GM04503 (cell line): ENCODE measurements at regions not wholly inside any gene's neighbourhood (a gene's known extent, or its start where the extent isn't known, plus 50 kb on each side); places are given as distances from the start of the nearest gene placed in this dataset.
"Not testable (repeated sequence)": the region's sequence is repeated elsewhere in the genome, so short reads cannot be mapped to it uniquely, and the experiment has no call there.

ENCODE experiments used
- DNase-seq: peaks from one replicate; pipeline ENCODE4 v3.0.0-alpha.2; 2012; ENCODE audit warnings: low read depth

DNA sequence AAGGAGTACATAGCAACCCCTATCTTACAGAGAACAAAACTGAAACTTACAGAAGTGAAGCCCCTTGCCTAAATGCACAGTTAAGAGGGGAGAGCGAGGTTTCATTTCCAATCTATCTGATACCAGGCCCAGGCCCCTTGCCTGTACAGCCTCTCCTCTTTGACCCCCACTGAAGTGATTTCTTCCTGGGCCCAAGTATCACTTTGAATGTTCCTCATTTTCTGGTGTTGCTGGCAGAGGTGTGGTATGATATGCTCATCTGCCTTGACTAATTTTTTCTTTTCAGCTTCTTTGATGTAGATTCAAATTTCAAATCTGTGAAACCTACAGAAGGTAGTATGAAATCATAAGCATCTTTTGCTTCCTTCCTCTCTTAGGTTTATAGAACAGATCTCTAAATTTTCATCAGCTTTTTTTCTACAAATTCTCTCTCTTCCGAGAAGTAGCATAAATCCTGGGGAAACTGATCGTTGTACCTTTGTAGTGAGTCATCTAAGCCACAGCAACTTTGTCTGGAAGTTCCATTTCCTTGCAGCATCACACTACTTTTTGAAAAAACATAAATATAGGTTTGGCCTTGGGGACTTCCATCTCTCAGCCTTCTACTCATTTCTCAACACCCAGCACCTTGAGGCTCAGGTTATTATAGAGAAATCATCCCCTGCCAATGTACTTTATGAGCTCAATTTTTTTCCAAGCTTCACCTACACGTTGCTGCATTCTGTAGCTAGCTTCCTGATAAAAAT lies 402.4 kb upstream of the PTGER4 start:
- no peak for DNase-seq

DNA sequence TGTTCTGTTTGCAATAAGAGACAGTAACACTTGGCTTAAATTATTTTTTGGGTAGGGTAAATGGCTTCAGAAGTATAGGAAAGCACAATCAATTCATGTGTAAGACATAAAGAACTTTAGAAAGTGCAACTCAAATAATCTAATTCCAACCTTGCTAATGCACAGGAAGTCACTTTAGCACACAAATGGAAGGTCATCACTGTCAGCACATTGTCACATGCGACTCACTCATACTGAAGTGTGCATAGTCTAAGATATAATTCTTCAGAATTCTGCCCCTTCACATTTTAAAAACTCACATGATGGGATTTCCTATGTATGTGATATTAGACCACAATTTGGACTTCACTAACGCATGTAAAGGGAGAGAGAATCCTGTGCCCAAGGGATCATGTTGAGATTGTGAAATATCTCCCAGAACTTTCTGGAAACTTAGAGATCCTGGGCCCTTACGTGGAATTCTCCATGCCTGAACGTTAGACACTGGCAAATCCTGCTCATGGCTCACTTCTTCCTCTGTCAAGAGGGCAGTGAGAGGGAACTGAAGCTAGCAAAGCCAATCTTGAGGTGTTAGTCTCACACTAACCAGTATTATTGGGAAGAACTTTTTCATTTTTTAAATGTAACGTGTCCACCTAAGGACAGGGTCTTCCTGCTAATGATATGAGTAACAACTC lies 403.2 kb upstream of the PTGER4 start:
- DNase-seq: no peak

DNA sequence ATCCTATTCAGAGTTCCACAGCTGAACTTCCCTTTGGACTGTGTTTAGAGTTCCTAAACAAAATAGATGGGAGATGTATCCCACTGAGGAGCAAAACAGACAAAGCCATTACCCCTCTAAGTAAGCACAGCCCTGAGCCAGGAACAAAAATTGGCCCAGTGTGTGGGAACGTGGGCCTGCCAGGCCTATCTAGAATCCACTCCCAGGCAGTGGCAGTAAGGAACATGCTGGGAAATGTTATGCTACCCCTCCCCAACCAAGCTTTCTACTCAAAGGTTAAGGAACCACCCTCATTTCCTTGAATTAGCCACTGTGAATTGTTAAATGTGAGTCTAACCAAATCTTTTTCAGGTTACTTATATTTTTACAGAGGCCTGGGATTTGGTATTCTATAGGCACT lies 405.1 kb upstream of the PTGER4 start:
- DNase-seq: no peak

DNA sequence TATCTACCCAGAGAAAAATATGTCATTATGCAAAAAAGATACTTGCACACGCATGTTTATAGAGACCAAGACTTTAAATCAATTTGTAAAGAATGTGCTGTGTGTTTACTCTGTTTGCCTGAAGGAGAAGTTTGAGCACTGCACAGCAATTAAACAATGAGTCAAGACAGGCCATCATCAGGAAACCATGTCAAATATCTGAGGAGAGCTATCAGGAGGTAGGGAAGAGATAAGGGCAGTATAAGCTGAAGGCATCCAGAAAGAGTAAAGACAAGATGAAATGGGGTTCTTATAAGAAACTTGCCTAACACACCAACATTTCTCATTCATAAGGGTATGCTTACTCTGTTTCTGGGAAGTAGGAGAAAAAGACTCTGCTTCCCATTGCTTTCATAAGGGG lies 405.8 kb upstream of the PTGER4 start:
- no peak for DNase-seq

DNA sequence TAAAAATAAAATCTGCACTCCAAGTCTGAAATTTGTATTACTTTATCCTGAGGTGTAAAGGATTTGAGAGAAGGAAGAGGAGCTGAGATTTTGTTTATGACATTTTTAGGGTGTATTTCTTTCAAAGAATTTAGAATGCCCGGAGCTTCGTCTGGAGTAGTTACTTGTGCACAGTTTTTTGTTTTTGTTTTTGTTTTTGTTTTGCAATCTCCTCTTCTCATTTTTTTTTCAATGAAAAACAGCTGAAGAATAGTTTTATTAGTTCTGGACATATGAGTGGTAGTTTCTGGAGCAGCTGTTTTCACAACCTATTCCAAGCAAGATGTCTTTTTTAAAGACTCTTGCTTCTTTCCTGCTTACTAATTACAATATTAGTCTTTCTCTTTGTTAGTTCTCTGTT lies 408.2 kb upstream of the PTGER4 start:
- DNase-seq: no peak

DNA sequence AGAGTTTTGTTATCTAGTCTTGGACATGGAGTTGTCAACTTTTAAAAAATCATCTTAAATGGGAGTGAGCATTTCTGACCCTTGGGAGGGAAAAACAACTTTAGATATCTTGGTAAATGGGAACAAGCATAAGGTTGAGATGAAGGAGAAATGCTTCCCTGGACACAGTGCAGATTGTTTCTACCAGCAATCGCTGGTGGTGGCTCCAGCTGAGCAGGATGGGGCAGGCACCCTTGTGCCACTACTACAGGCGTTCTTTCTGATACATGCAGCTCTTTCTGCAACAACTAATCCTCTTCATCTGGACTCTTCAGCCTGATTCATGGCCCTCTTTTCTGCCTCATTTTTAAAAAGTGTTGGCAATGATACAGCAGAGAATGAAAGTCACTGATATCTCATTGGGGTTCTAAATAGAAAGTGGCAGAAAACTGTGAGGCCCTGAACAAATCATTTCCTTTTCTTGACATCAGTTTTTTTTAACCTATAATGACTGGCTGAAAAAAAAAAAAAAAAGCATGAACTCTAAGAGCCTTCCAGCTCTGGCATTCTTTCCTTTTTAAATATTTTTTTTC lies 409.4 kb upstream of the PTGER4 start:
- no peak for DNase-seq

DNA sequence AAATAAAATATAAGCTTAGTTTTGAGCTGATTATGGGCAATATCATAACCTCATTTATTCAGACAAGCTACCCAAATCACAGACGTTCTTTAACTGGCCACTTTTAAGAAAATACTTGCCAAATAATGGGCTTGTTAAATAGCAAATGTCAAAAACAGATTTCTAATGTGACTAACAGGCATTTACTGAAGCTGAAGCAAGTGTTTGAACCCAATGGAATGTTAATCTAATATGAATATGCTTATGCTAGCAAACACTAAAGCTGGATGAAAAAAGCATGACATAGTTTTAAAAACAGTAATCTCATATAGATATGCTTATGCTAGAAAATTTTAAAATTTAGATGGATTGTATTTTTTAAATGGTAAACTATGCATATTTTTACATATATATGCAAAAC lies 411.6 kb upstream of the PTGER4 start:
- no peak for DNase-seq

DNA sequence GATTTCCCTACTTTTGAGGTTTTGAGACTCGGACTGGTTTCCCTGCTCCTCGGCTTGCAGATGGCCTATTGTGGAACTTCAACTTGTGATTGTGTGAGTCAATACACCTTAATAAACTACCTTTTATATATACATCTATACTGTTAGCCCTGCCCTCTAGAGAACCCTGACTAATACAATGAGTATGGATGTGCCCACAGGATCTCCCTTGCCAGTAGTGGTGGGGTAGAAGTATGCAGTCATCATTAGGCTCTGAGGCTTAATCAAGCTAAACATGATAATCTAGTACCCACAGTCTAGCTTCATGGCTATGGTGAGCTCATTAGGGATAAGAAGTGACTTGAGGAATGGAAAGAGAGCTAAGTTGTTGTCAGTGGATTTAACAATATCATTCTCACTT lies 412.8 kb upstream of the PTGER4 start:
- no peak for DNase-seq

DNA sequence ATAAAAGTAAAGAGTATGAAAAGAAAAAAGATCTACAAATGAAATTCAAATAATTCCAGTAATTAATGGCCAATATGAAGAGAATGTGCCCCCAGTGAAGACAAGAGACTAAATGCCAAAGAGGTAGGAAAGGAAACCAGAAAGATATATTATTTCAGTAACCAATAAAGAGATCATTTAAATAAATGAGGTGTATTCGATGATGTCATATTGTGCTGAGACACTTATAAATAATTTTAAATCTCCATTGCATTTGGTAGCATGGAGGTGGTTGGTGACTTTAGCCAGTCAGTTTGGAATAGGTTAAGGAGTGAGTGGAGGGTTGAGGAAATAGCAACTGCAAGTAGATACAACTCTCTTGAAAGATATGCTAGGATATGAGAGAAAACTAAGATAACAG lies 417.7 kb upstream of the PTGER4 start:
- DNase-seq: no peak

DNA sequence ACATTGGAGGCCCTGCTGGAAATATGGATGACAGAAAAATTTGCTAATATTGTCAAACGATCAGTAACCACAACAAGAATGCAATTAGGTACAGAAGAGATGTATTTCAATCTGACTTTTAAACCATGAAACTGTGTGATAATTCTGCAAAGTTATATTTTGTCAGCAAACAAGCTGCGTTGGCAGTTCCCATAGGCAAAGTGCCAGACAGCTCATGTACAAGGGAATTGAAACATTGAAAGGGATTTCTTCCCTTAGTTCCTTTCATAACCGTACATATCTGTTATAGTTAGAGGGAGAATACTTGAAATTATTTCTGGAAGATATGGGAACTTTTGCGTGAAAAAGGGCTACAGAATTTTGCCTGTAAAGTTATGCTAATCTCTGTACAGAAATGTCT lies 419.4 kb upstream of the PTGER4 start:
- DNase-seq: no peak

DNA sequence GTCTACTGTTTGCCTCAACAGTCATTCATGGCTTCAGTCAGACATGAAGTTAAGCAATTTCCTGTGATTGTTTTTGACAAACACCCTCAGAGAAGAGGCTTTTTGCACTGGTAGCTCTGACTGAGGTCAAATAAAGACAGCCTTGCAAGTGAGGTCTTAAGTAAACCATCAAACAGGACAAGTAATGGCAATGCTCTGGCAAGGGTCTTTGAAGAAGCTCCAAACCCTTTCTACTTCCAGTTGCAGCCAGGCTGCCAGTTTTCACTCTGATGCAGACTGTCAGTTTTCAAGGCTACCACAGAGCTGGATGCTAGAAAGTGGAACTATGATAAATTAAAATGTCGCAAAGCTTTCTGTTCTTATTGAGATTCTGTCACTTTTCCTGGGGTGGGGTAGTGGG lies 421.5 kb upstream of the PTGER4 start:
- DNase-seq: no peak

DNA sequence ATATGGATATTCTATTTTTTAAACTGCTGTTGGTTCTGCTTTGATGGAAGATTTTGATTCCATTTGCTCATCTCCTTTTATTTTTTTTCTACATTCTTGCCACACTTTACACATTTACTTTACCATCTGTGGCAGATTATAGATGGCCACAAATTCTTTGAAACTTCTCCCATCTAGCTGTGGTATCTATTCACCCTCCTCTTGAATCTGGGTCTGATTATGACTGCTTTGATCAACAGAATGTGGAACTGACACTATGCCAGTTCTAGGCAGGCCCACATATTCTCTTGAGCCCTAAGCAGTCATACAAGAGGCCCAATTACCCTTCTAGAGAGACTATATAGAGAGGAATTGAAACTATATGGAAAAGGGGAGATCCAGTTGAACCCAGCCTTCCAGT lies 439.0 kb upstream of the PTGER4 start:
- no peak for DNase-seq

DNA sequence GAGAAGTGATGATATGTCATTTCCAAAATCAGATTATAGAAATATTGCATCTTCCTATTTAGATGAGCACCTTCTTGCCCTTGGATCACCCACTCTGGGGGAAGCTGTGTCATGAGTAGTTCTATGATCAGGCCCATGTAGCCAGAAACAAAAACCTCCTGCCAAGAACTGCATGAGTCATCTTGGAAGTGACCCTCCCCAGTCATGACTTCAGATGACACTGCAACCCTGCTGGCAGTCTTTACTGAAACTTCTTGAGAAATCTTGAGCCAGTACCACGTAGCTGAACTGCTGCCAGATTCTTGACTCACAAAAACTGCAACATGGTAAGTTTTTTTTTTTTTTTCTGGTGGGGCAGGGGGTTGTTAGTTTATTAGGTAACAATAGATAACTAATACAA lies 439.6 kb upstream of the PTGER4 start:
- DNase-seq: no peak

DNA sequence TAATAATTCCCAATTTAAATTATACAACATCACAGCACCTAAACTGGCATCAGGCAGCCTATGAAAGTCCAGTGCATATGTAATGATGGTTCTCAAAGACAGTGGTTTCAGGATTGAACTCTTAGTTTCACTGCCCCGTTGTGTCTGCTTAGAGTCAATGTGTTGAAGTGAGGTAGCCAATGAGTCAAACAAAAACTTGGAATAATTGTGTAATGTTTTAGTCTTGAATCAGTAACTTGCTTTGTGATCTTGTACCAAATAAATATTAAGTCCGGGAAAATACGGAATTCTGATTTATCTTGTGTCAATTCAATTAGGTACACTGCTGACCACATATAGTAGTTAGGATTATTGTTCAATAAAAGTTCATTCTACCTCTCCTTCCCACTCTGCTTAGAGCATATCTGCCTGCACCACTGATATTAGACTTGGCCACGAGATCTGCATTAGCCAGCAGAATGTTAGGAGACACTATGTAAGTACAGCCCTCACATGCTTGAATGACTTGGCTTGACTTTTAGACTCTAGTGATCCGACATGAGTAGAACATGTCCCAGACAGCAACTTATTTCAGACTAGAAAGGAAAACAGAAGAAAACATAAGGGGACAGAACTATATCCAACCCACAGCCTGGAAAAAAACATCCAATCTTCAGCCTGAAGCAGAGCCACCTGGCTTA lies 441.5 kb upstream of the PTGER4 start:
- no peak for DNase-seq

DNA sequence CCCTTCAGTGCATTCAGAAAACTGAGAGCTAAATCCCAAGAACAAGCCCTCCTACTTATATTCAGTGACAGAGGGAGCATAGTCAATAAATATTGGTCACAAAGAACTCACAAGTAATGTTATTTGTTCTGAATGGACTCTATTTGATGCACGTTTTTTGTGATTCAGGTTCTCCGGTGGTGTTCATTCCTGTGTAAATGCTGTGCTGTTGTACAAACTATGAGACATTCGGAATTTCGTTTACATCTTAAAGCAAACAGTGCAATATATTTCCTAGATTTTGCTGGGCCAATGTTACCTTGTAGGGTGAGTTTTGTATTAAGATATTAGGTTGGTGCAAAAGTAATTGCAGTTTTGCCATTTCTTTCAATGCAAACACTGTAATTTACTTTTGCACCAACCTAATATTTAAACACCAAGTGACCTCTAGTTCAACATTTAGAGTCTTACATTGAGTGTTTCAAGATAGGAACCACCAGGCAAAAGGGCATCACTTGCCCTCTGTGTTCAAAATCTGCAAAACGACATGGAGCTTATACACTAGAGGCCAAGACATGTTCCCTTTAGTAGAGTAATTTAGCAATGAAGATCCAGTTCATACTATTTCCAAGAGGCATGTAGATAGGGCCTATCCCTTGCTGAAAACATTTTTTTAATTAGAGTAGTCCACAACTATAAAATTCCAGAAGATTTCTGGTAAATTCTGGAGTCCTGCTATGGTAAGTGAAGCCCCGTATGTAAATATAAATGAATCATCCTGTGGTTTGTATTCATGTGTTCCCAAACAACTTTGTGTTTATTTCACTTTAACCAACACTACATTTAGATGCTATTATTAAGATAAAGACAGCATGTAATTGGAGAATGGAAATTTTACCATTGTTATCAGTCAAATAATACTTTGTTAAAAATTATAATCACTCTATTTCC lies 444.0 kb upstream of the PTGER4 start:
- no peak for DNase-seq

DNA sequence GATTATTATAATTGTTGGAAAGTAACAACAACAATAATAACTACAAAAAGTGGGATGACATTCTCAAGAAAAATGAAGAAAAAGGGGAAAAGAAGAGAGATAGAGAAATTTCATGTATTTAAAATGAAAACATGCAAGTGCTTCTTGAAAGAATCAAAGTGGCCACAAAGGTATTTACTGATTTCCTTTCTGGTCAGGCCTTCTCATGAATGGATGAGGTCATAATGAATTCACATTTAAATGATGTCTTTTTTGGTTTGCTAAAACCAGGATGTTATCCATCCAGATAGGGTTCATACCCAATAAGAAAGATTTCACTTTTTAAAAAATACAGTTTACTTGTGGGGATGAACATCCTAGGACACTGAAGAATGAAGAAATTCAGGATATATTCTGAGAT lies 446.4 kb upstream of the PTGER4 start:
- no peak for DNase-seq

DNA sequence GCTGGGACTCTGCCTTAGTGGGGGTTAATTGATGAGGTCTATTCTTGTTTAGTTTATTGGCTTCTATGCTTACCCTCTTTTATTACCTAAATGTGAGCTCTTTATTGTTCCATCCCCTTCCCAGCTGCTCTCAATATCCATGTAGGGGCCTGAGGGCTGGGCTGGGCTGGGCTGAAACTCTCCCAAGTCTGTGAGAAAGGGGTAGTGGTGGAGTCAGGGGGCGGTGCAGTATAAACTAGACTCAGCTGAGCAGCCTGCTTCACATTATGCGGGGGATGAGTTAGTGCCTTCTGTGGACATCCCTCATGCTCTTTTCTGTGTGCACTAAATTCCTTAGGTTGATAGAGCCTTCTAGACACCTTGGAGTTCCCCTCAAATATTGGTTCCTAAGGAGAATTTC lies 451.8 kb upstream of the PTGER4 start:
- no peak for DNase-seq

DNA sequence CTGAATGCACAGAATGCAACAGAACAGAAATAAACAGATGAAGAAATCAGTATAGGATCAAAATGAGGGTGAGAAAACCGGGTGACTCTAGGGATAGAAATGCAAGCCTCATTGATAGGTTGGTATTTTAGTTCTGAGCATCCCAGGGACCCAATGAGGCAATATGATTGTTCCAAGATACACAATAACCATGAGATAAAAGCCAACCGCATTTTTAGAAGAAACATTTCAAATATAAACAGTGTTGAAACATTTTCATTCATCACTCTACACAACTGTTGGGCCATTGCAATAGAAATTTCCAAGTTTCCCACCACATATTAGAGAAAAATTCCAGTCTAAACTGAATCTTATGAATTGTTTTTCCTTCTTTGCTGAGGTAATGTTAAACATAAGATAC lies 452.3 kb upstream of the PTGER4 start:
- DNase-seq: no peak

DNA sequence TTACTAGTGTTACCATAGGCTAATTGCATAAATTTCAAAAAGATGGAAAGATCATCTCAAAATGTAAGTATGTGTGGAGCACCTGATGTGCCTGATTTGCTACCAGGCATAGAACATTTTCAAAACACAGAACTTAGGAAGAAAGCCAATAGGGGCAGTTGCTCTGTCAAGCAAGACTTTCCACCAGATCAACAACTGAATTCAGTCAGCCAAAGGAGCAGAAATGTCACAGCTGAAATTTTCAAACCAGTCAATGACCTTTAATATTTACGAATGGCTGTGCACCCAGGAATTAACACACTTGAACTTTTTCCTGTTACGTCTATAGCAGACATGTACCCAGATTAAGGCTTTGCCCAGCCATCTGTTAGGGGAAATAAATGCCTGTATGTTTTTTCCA lies 452.8 kb upstream of the PTGER4 start:
- no peak for DNase-seq

DNA sequence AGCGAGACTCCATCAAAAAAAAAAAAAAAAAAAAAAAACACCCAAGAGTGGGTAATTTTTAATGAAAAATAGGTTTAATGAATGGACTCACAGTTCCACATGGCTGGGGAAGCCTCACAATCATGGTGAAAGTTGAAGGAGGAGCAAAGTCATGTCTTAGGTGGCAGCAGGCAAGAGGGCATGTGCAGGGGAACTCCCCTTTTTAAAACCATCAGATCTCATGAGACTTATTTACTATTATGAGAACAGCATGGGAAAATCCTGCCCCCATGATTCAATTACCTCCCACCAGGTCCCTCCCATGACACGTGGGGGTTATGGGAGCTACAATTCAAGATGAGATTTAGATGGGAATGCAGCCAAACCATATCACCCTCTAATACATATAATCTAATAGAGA lies 454.6 kb upstream of the PTGER4 start:
- not testable (repeated sequence) for DNase-seq

DNA sequence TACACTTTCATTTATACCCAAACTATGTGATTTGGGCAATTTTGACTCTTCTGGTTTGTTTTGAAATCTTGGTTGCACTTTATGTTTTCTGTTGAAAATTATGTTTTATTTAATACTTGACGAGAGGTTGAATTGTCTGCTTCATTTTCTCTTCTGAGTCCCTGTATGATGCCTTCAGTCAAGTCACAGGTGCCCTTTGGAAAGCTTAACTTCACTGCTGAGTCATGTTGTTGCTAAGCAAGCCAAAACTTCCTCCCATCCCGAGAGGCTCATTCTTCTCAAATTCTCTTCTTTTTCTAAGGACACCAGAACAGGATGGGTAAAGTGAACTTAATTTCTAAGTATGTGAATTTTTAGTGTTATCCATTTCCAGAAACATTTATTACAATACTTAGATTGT lies 455.3 kb upstream of the PTGER4 start:
- DNase-seq: no peak

DNA sequence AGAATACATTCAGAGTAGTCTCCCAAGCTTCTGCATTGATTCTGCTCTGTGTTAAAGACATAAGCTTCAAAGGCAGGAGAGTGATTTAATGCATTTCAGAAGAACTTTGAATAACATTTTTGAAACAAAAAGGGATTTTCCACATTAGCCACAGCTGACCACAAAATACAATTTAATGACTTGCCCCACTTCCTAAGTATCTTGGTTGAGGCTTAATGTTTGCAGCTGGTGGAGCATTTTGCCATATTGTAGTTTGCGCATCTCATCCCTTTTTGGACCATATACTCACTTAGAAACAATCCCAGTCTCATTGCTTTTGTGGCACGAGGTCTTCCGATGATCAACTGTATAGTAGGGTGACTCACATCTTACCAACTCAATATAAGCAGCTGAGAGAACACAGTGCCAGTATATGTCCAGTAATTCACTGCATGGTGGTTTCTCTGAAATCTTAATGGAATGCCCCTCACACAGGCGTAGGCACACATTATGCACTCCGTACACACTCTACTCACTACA lies 455.8 kb upstream of the PTGER4 start:
- peak; percentile 55 for DNase-seq
